ENCODE measurements at regions not wholly inside any gene's neighbourhood (a gene's known extent, or its start where the extent isn't known, plus 50 kb on each side); places are given as distances from the start of the nearest gene placed in this dataset.

- no peaks in the 10 kb centered on the region for H3K36me3 ChIP-seq (ENCODE audit: control insufficient read depth, low read length)
- H3F3A ChIP-seq (ENCODE audit: control insufficient read depth, insufficient read depth), result no peaks in the 10 kb centered on the region
- H3K27me3 ChIP-seq (ENCODE audit: control insufficient read depth, low read length), result no peaks in the 10 kb centered on the region
- no peak overlapping the region for H3K4me2 ChIP-seq (ENCODE audit: low read length)
- H3K4me3 ChIP-seq (ENCODE audit: low read length), result no peak overlapping the region
- no peak for TF ChIP-seq CTCF (IDR thresholded peaks at IDR 0.05; ENCODE audit: low read depth, low read length, poor library complexity, severe bottlenecking)
- no peak for TF ChIP-seq EZH2phosphoT487 (IDR thresholded peaks at IDR 0.05; ENCODE audit: borderline replicate concordance, low read length)
- no peak overlapping the region for H3K27ac ChIP-seq (ENCODE audit: low read depth, low read length)
- no peaks in the 10 kb centered on the region for H3K9me2 ChIP-seq (replicated peaks; ENCODE audit: control insufficient read depth, low read length)
- H3K79me2 ChIP-seq (ENCODE audit: control insufficient read depth, low read length), result no peaks in the 10 kb centered on the region
- H3K4me1 ChIP-seq (ENCODE audit: control insufficient read depth, low read length), result no peaks in the 10 kb centered on the region
- no peaks in the 10 kb centered on the region for H3K9me3 ChIP-seq (ENCODE audit: control insufficient read depth, insufficient read depth, low read length)
- no peaks in the 10 kb centered on the region for H4K20me1 ChIP-seq (ENCODE audit: control insufficient read depth, insufficient read depth, low read depth, low read length)
Measured at GRCh38 chr7:54345746-54346145, 196.4 kb upstream of the VSTM2A start.

GRCh38 chr7:54349229-54349628, 192.9 kb upstream of the VSTM2A start:
- Histone ChIP-seq H3K27me3 (ENCODE audit: control insufficient read depth, low read length) (no peaks in the 10 kb centered on the region), H3K4me2 (ENCODE audit: low read length) (no peak overlapping the region), H4K20me1 (ENCODE audit: control insufficient read depth, insufficient read depth, low read depth, low read length) (no peaks in the 10 kb centered on the region), H3K9me3 (ENCODE audit: control insufficient read depth, insufficient read depth, low read length) (0 out of 2 replicates have a peak, but pooled peaks cover 2% of the 10 kb centered on the region), H3K27ac (ENCODE audit: low read depth, low read length) (no peak overlapping the region), H3F3A (ENCODE audit: control insufficient read depth, insufficient read depth) (no peaks in the 10 kb centered on the region), H3K79me2 (ENCODE audit: control insufficient read depth, low read length) (no peaks in the 10 kb centered on the region), H3K36me3 (ENCODE audit: control insufficient read depth, low read length) (no peaks in the 10 kb centered on the region), H3K9me2 (replicated peaks; ENCODE audit: control insufficient read depth, low read length) (no peaks in the 10 kb centered on the region), H3K4me1 (ENCODE audit: control insufficient read depth, low read length) (no peaks in the 10 kb centered on the region), H3K4me3 (ENCODE audit: low read length) (no peak overlapping the region)
- TF ChIP-seq CTCF (IDR thresholded peaks at IDR 0.05; ENCODE audit: low read depth, low read length, poor library complexity, severe bottlenecking) (no peak), EZH2phosphoT487 (IDR thresholded peaks at IDR 0.05; ENCODE audit: borderline replicate concordance, low read length) (no peak)

- H3K9me2 ChIP-seq (replicated peaks; ENCODE audit: control insufficient read depth, low read length), result no peaks in the 10 kb centered on the region
- H3K9me3 ChIP-seq (ENCODE audit: control insufficient read depth, insufficient read depth, low read length), result 0 out of 2 replicates have a peak, but pooled peaks cover 2% of the 10 kb centered on the region
- no peaks in the 10 kb centered on the region for H3K79me2 ChIP-seq (ENCODE audit: control insufficient read depth, low read length)
- H3K4me2 ChIP-seq (ENCODE audit: low read length), result no peak overlapping the region
- no peaks in the 10 kb centered on the region for H3K27me3 ChIP-seq (ENCODE audit: control insufficient read depth, low read length)
- H3K36me3 ChIP-seq (ENCODE audit: control insufficient read depth, low read length), result no peaks in the 10 kb centered on the region
- H3K4me1 ChIP-seq (ENCODE audit: control insufficient read depth, low read length), result no peaks in the 10 kb centered on the region
- no peaks in the 10 kb centered on the region for H3F3A ChIP-seq (ENCODE audit: control insufficient read depth, insufficient read depth)
- TF ChIP-seq CTCF (IDR thresholded peaks at IDR 0.05; ENCODE audit: low read depth, low read length, poor library complexity, severe bottlenecking) (no peak), EZH2phosphoT487 (IDR thresholded peaks at IDR 0.05; ENCODE audit: borderline replicate concordance, low read length) (no peak)
- H4K20me1 ChIP-seq (ENCODE audit: control insufficient read depth, insufficient read depth, low read depth, low read length), result no peaks in the 10 kb centered on the region
- no peak overlapping the region for H3K27ac ChIP-seq (ENCODE audit: low read depth, low read length)
- no peak overlapping the region for H3K4me3 ChIP-seq (ENCODE audit: low read length)
Measured at GRCh38 chr7:54354436-54354835, 187.7 kb upstream of the VSTM2A start.

Data from DOHH2 (cell line).